GM10266 (cell line): ENCODE measurements at regions not wholly inside any gene's neighbourhood (a gene's known extent, or its start where the extent isn't known, plus 50 kb on each side); places are given as distances from the start of the nearest gene placed in this dataset.

ENCODE experiments used
- DNase-seq: peaks from one replicate; pipeline ENCODE4 v3.0.0; 2012; ENCODE audit errors: extremely low spot score
- CTCF ChIP-seq: IDR thresholded peaks from 2 replicates; pipeline ENCODE4 v1.5.1; 2012; ENCODE audit warnings: mild to moderate bottlenecking, low read depth; ENCODE audit not compliant: control insufficient read depth, insufficient read depth; ENCODE audit errors: missing control alignments

- no peak for DNase-seq
- TF ChIP-seq CTCF: no peak
Observed at GRCh38 chr17:36858119-36859002, 78.9 kb upstream of the LHX1 start.

- DNase-seq: no peak
- TF ChIP-seq CTCF: no peak
Observed at GRCh38 chr17:36859003-36859300, 78.3 kb upstream of the LHX1 start.

GRCh38 chr17:36859706-36860105 is 77.6 kb upstream of the LHX1 start:
- no peak for TF ChIP-seq CTCF
- DNase-seq: no peak

GRCh38 chr17:36861531-36861930 is 75.7 kb upstream of the LHX1 start:
- DNase-seq: no peak

GRCh38 chr17:36862116-36862920 is 75.0 kb upstream of the LHX1 start:
- no peak for TF ChIP-seq CTCF
- DNase-seq: no peak

More at GRCh38 chr17:36861531-36861930, 75.7 kb upstream of the LHX1 start:
- TF ChIP-seq CTCF: no peak

GRCh38 chr17:36863131-36863530 is 74.1 kb upstream of the LHX1 start:
- DNase-seq: no peak
- TF ChIP-seq CTCF: no peak
